ENCODE measurements at regions not wholly inside any gene's neighbourhood (a gene's known extent, or its start where the extent isn't known, plus 50 kb on each side); places are given as distances from the start of the nearest gene placed in this dataset.
"Not testable (repeated sequence)": the region's sequence is repeated elsewhere in the genome, so short reads cannot be mapped to it uniquely, and the experiment has no call there.

DNA sequence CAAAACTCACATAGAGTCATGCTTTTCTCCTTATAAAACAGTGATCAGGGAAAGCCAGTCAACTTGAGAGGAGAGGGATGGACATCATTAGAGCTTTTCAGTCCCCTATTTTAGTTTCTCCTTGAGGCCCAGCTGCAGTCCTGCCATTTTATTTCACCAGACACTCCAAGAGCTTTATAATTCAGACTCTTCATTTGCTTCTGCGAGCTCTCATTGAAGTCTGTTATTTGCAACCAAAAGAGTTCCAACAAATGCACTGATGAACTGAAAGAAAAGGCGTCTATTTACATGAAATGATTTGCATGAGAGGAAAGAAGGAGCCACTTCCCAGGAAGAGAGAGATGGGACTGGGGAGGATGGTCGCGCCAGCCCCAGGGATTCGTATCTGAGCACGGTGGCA, 86.8 kb downstream of the NDUFA12 start:
- no peak for DNase-seq (ENCODE audit: low read depth)

DNA sequence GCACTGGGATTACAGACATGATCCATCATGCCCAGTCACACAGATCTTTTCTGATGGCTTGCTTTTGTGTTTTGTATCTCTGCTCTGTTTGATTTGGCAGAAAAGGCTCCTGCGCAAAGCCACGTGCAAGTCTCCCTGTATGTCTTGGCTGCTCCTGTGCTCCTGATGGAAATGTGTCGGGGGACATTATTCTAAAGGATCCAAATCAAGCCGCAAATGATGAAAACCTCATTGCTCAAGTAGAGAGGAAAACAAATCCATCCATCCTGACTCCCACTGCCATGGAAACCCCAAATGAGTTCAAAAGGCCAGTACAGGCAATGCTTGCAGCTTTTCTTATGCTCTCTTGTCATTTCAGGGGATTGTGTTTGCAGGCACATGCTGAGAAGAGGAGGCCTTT, 93.8 kb downstream of the NDUFA12 start:
- no peak for DNase-seq (ENCODE audit: low read depth)

DNA sequence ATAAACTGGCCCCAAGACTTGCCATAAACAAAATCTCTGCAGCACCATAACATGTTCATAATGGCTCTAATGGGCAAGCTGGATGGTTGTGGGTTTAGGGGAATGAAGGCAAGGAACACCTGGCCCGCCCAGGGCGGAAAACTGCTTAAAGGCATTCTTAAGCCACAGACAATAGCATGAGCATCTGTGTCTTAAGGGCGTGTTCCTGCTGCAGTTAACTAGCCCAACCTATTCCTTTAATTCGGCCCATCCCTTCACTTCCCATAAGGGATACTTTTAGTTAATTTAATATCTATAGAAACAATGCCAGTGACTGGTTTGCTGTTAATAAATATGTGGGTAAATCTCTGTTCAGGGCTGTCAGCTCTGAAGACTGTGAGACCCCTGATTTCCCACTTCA, 97.7 kb downstream of the NDUFA12 start:
- not testable (repeated sequence) for DNase-seq (ENCODE audit: low read depth)

DNA sequence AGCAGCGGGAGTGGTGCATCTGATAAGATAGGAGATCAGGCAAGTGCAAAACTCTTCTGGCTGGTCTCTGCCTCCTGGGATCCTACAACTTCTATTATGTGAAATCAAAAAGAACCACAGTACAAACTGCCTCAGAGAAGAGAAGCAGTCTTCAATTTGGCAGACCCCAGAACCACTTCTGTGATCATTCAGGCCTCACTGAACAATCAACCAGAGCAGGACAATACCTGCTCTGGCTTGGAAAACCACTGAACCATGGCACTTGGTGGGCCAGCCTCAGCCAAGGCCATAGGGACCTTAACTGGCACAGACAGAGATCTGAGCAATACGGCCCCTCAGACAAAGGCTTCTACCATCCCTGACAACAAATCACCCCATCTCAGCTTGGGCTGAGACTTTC, 103.0 kb downstream of the NDUFA12 start:
- no peak for DNase-seq (ENCODE audit: low read depth)

DNA sequence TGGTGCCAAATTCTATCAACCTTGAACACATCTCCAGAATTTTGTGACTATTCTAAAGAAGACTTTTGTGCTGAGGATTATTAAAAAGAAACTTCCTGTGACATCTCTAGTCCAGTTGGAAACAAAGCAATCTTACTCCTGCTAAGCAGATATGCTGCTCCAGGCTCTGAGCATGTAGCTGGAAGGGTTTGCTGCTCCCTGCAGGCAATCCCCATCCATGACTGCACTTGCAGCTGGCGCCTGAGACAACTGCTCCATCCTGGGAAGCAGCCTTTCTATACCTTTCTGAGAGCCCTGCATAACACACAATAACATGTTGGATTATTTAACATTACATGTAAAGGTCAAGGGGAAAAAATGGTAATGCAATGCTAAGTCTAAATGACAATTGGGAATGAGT, 105.1 kb downstream of the NDUFA12 start:
- peak; percentile 43 for DNase-seq (ENCODE audit: low read depth)

DNA sequence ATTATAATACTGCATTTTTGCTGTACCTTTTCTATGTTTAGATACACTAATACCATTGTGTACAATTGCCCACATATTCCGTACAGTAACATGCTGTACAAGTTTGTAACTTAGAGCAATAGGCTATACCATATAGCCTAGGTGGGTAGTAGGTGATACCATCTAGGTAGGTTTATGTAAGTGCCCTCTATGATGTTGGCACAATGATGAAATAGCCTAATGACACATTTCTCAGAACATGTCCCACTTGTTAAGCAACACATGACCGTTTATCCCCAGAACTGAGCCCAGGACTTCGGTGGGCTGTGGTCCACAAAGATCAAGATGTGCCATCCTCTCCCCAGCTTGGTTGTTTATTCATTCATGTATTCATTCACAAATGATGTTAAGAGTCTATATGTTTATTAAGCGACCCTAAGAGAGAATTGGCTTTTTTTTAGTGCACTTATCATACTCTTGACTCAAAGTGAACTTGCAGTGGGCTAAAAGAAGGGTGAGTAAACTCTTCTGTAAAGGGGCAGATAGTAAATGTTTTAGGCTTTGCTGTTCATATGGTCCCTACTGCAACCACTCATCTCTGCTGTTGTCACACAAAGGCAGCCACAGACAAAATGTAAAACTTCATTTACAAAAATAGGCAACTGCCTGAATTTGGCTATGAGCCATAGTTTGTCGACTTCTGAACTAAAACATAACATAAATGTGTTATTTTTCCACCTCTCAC, 110.8 kb downstream of the NDUFA12 start:
- DNase-seq (ENCODE audit: low read depth): no peak

DNA sequence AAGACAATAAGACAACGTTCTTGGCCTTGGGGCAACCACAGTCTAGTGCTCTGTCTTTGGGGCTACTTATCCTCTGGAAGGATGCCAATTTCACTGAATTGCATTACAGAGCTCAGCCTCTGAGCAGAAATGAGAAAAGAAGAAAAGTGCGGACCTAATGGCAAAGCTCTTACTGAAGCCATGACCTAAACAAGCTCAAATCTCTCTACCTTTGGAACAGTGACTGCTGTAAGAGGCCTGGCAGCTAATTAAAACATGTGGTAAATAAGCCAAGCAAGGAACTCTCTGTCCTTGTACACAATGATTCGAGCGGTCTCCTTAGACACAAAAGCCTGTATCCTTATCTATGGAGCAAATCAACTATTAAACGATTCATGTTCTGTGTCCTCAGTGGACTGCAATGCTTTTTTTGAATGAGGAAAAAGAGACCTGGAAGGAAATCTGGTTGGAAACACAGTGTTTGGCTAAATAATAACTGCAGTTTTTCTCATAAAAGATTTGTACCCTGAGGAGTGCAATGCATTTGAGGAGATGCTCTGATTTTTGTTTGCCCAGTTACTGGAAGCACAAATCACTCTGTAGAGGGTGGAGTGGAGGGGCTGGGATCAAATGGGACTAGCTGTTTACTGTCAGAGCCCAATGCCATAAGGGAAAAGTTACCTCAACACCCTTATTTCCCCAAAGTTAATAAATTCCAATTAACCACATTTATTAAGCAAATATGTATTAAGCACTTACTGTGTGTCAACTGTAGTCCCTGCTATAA, 113.9 kb downstream of the NDUFA12 start:
- DNase-seq (ENCODE audit: low read depth): peak; percentile 18

DNA sequence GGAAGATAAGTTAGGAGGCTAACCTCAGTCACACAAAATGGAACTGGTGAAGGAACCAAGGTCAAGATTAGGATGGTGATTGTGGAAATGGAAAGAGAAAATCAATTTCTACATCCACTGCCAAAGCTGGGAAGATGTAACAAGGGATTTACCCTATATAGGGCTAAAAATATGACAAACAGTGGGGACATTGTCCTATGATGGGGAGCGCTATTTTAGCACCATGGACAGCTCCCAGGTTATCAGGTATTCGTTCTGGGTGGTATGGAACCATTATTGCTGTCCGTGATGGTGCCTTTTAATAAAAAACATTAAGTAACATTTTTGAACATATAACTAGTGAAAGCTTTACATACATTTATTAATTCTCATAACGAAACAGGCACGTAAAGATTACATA, 124.0 kb downstream of the NDUFA12 start:
- DNase-seq (ENCODE audit: low read depth): peak; percentile 19

DNA sequence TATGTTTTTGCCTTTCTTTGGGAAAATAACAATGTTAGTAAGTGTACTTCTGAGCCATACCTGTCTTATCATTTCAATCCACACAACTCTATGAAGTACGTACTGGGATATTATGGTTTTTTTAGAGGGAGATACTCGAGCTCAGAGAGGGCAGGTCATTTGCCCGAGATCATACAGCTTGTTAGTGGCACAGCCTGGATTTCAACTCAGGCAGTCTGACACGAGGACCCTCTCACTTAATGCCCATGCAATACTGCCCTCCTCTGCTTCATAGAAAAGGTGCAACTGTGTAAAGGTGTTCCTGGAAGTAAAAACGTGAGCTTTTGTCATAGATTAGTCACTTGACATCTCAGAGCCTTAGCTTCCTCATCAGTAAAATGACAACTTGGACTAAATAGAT, 128.0 kb downstream of the NDUFA12 start:
- DNase-seq (ENCODE audit: low read depth): peak; percentile 62

DNA sequence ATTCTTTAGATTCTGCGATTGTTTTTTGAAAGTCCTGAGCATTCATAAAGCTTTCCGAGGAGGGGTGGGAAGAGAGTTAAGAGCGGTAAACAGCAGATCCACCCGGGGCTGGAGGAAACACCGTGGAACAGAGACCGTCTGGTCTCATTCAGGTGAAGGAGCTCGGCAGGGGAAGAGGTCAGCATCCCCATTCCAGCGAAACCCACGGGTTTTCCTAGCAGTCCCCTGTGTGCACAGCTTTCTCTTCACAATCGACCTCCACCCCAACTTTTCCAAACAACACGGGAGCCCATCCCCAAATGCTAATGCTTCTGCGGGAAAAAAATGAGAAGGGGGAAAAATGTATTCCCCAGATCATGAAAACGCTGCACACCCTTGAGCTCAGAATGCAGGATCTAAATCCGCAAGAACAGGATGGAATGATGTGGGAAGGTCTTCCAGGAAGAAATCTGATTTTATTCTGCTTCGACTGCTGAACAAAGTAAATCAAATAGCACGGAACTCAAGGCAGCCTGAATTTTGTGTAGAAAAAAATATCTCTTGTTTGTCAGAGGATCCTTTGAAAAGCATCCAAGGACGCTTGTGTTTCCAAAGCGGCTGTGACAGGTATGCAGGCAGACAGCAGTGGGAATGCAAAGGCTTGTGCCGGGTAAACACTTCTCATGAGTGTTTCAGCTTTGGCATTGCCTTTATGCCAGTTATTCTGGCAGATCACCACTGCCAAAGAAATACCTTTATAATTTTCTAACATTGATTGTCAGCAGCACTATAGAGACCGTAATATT, 128.8 kb downstream of the NDUFA12 start:
- DNase-seq (ENCODE audit: low read depth): no peak

DNA sequence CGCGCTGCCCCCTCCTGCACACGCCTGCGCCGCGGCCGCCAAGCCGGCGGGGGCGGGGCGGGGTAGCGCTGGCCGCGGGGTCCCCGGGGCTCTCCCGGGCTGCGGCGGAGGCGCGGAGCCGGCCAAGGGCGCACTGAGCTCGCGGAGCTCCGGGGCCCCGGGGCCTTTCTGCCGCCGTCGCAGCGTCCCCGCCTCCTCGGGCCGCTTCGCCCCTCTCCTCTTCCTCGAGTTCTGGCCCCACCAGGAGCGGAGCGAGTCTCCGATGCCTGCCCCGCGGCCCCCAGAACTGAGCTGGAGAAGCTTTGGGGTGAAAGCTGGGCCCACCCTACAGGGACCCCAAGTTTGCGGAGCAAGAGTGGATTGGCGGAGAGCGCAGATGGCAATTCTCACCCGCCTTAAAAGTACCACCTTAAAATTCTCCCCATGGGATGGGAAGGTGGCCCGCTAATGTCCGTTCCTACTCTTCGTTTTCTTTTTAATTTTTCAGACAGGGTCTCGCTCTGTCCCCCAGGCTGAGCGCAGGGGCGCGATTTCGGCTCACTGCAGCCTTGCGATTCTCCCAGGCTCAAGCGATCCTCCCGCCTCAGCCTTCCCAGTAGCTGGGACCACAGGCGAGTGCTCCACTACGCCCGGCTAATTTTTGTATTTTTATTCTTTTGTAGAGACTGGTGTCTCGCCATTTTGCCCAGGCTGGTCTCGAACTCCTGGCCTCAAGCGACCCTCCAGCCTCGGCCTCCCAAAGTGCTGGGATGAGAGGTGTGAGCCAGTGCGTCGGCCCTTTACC, 129.6 kb downstream of the NDUFA12 start:
- no peak for DNase-seq (ENCODE audit: low read depth)

DNA sequence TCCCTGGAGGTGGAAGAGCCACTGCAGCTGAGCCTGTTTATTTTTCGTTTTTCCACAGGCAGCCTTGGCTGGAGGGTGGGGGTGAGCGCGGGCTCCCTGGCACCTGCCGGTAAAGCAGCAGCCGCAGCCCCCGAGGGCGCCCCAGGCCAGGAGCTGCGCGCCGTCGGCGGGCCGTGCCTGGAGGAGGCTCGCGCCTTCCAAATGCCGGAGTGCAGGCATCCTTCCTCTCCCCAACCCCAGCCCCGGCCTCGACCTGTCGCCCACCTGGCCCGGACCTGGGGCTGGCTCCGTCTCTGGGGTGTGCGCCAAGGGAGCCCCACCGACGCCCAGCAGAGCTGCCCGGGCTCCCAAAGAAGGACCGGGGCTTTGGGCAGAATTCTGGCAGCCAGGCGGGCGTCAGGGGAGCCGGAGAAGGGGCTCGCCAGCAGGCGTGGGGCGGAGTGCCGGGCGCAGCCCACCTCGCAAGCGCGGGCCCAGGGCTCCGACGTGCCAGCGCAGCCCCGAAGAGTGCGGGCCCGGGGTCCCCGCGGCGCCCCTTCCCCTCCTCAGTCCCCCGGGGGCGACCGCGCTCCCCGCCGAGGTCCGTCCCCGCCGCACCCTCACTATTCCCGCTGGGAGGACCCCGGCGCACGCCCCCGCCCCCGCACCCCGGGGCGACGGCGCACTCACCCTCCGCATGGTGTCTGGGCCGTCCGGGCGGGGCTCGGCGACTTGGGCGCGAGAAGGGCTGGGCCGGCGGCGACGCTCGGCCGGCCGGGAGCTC, 130.3 kb downstream of the NDUFA12 start:
- no peak for DNase-seq (ENCODE audit: low read depth)

DNA sequence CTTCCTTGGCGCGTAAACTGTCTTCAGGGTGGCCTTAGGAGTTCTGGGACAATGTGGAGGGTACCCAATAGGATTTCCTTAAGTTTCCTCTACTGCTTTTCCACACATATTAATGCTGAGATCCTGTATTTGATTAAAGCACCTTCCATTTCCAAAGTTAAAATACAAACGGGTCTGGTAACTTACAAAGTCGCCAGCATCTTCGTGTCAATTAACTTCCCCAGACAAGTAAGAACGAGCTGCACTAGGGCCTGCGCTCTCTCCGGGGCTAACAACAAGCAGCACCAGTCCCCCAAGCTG, 130.9 kb downstream of the NDUFA12 start:
- DNase-seq (ENCODE audit: low read depth): no peak

DNA sequence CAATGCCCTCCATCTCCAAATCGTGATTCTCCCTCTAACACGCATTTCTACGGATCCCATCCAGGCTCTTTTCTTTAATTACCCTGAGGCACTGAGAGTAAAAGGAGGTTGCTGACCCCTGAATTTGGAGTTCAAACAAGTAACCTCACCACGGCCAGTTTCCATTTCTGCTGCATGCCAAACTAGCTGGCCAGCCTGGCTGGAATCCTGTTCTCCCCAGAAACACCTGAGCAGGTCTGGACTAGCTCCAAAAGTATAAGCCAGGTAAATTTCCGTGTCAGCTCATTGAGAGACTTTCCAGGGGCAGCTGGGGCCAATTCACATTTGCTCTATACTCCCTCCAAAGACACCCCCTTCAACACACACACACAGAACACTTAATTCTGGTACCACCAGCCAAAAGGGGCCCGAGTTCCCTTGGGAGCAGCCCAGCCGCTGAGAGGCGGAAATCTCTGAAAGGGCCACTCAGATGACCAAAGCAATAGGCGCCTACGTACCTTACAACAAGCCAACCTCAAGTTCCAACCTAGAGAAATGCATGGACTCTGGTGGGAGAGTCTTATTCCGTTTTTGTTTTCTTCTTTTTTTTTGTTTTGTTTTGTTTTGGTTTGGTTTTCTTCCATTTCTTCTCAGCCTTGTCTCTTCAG, 131.4 kb downstream of the NDUFA12 start:
- no peak for DNase-seq (ENCODE audit: low read depth)

DNA sequence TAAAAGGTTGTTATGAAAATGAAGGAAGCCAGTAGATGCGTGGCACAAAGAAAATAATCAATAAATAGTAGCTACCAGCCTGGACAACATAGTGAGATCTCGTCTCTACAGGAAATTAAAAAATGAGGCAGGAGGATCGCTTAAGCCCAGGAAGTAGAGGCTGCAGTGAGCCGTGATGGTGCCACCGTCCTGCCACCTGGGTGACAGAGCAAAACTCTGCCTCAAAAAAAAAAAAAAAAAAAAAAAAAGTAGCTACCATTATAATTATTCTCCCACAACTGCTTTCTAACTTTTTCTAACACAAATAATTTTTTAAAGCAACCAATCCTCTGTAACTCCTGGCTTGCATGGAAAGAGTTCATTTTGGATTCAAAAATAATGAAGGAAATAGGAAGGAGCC, 133.0 kb downstream of the NDUFA12 start:
- no peak for DNase-seq (ENCODE audit: low read depth)

DNA sequence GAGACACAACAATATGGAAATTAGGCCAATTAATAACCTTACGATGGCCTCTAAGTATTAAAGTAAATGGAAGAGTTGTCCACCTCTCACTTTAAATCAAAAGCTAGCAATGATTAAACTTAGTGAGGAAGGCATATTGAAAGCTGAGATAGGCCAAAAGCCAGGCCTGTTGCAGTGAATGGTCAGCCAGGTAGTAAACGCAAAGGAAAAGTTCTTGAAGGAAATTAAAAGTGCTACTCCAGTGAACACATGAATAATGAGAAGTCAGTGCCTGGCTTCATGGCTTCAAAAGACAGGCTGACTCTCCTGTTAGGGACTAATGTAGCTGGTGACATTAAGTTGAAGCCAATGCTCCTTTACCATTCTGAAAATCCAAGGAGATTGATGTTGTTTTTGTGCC, 135.3 kb downstream of the NDUFA12 start:
- no peak for DNase-seq (ENCODE audit: low read depth)

DNA sequence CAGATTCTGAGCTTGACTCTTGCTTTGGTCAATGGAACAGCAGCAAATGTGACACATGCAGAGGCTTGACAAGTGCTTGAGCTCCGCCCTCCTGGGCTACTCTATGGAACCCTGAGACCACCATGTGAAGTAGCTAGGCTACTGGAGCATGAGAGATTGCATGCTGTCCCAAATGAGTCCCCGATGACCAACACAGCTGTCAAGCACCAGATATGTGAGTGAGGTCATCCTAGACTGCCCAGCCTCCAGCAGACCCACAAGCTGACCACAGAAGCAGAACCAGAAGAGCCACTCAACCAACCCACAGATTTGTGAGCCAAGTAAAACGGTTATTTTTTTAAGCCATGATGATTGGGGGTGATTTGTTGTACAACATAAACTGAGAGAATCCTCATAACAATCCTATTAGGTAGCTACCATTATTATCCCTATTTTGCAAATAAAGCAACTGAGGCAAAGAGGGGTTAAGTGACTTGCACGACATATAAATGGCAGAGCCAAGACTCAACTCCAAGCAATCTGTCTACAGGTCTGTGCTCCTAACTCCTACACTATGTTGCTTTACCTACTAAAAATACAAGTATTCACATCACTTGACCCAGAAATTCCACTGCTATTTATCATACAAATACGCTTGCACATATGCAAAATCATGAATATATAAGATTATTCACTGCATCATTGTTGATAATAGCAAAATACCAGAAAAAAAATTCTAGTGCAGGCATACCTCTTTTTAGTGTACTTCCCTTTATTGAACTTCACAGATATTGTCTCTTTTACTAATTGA, 136.2 kb downstream of the NDUFA12 start:
- peak; percentile 70 for DNase-seq (ENCODE audit: low read depth)

DNA sequence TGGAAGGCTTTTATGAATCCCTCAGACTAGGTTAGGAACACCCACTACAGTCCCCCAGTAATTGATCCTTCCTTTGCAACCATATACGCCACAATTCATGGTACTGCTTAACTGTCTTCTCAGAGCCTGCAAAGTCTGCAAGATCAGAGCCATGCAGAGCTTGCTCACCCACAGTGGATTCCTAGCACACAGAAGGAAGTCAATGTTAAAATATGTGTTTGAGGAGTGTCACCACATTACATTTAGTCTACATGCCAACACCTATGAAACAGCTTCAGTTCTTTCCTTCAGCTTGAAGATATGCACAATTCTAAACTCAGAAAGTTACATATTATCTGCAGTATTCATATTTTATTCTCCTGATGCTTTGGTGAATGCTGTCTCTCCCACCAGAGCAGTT, 138.5 kb downstream of the NDUFA12 start:
- DNase-seq (ENCODE audit: low read depth): no peak

DNA sequence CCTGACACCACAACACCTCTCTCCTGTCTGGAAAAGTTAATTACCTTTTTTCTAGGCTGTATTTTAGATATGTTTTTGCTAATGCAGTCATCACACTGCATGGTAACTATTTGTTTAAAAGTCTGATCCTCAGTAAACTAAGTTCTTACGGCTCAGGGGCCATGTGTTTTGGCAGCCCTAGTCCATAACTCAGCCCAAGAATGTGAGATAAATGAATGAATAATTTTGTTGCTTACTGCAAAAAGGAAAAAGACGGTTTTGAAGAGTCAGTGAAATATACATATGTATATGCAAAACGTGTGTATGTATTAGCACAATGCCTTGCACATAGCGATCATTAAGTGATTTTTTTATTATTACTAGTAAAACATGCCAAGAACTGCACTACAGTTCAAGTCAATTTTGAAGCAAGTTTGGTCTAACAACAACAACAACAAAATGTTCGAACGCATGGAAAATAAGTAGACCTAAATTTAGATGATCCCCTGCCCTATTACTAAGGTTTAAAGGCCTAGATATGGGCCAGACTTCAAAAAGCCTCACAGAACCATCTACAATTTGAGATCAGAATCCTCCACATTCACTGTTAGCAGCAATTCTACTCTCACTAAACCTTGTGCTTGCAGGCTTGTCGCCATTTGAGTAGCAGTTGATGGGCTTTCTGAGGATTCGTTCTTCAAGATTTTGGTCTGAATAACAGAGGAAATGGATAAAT, 140.0 kb downstream of the NDUFA12 start:
- peak; percentile 73 for DNase-seq (ENCODE audit: low read depth)

DNA sequence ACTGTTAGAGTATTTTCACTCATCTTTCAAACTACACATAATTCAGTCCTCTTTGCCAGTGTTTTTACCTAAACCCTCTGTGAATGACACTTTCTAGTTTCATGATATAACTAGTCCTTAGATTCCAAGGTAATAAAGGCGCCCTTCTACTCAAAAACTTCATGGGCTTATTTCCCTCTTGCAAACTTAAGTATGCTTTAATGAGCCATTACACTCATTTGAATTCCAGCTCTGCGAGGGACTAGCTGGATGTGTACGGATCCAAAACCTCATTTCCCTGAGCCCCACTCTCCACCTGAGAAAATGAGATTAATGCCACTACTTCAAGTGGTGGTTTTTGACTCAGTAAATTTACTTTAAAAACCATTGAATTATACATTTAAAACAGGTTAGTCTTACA, 141.1 kb downstream of the NDUFA12 start:
- no peak for DNase-seq (ENCODE audit: low read depth)
